ENCODE measurements at regions not wholly inside any gene's neighbourhood (a gene's known extent, or its start where the extent isn't known, plus 50 kb on each side); places are given as distances from the start of the nearest gene placed in this dataset.

GRCh38 chr4:123031664-123032063 is 109.3 kb upstream of the NUDT6 start:
- no peak for DNase-seq

- DNase-seq: no peak
Measured at GRCh38 chr4:123034023-123034422, 111.6 kb upstream of the NUDT6 start.

- no peak for DNase-seq
Measured at GRCh38 chr4:123035239-123035638, 112.8 kb upstream of the NUDT6 start.

DNA sequence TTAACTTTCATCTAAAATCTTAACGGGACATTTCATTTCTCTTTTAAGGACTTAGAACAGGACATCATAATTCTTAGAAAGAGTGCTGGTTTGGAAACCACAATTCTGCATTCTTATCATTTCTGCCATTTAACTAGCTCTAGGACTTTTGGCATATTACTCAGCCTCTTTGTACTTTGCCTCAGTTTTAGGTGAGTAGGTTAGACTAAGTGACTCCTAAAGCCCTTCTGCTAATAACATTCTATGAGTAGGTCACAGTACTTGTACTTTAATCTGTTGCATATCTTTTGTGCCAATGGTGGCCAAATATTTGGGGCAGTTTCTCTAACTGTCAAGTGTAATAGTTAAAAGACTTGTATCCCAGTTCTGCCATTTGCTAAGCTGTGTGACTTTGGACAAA is 115.4 kb upstream of the NUDT6 start:
- DNase-seq: no peak

DNA sequence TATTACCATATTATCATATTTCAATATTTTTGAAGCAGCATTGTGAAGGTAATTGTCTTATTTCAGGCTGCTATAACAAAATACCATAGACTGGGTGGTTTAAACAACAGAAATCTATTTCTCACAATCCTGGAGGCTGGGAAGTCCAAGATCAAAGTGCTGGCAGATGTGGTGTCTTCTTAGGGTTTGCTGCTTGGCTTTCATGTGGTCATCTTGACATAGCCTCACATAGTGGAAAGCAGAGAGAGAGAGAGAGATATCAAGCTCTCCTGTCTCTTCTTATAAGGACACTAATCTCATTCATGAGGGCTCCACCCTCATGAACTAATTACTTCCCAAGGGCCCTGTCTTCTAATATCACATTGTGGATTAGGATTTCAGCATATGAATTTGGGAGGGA is 119.7 kb upstream of the NUDT6 start:
- DNase-seq: no peak

DNA sequence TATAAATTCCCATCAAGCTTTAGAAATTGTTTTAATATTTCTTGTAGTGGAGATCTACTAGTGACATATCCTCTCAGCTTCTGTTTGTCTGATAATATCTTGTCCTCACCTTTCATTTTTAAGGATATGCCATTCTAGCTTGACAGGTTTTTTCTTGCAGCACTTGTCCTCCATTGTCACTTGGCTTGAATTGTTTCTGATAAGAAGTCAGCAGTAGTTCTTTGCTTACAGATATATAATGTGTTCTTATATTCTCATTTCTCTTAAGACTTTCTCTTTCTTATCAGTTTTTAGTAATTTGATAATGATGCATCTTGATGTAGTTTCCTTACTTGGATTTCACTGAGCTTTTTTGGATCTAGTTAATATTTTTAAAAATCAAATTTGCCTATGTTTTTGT is 120.6 kb upstream of the NUDT6 start:
- no peak for DNase-seq

DNA sequence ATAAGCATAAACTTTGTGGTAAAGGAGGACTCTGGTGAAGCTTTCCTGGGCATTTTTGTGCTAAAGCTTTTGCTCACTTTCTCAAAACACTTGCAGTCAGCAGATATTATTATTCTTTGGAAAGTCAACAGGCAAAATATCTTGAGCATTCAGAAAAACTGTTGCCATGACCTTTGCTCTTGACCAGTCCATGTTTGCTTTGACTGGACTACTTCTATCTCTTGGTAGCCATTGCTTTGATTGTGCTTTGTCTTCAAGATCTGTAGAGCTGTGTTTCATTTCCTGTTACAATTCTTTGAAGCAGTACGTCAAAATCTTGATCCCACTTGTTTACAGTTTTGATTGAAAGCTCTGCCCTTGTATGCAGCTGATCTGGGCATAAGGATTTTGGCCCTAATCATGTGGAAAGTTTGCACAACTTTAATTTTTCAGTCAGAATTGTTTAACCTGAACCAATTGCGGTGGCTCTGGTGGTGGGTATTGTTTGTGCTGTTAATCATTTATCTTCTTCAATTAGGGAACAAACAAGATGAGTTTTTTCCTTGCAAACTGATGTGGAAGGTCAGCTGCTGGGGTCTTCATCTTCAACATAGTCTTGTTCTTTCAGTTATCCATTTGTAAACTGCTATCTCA is 121.5 kb upstream of the NUDT6 start:
- DNase-seq: no peak

GRCh38 chr4:123046096-123046495 is 123.7 kb upstream of the NUDT6 start:
- no peak for DNase-seq

GRCh38 chr4:123050018-123050417 is 127.6 kb upstream of the NUDT6 start:
- DNase-seq: no peak

GRCh38 chr4:123052007-123052406 is 129.6 kb upstream of the NUDT6 start:
- DNase-seq: no peak

DNA sequence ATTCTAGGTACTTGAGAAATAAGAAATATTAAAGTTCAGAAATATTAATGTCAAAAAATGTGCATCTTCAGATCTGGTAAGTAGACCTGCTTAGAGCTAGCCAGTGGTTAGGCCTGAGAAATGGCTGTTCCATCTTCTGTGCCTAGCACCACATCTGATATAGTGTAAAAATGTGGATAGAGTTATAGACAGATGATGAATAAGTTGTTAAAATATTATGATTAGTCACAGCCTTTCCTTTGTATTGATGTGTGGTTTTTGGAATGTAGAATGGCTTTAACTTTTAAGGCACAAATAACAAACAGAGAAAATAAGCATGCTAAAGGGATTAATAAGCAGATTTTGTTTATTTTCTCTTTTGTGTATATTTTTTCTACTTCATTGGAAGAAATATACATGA is 133.5 kb upstream of the NUDT6 start:
- DNase-seq: no peak

GRCh38 chr4:123060039-123060770 is 137.8 kb upstream of the NUDT6 start:
- DNase-seq: no peak

DNA sequence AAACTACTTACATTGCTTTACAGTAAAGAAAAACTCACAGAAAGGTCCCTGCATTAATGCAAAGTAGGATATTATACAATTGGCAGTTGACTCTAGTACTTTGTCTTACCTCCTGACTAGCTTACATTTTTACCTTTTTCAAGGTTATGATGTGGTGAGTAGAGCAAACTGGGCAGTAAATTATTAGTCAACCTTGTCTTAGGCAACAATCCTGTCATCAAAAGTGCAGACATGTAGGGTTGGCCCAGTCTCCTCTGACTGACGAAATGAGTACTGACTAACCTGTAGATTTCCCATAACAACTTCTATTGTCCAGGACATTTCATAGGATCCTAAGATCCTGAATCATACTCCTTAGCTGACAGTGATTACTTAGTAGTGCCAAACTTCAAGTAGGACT is 142.0 kb upstream of the NUDT6 start:
- DNase-seq: no peak

DNA sequence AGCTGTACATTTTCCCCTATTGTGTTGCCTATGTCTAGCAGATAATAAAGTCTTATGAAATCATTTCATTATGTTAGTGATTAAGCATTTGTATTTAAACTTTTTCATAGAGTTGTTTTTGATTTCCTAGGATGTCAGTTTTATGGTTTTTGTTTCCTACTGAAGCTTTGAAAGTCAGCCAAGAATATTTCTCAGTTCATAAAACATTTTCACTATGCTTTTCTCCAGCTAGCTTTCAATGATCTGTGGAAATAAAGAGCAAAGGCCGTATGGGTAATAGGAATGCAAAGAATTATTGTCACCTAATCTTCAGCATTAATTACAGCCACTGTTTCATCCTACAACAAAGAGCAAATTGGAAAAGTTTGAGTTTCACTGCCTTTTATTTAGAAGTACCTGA is 145.7 kb upstream of the NUDT6 start:
- DNase-seq: no peak

GRCh38 chr4:123072060-123072459 is 149.7 kb upstream of the NUDT6 start:
- DNase-seq: no peak

DNA sequence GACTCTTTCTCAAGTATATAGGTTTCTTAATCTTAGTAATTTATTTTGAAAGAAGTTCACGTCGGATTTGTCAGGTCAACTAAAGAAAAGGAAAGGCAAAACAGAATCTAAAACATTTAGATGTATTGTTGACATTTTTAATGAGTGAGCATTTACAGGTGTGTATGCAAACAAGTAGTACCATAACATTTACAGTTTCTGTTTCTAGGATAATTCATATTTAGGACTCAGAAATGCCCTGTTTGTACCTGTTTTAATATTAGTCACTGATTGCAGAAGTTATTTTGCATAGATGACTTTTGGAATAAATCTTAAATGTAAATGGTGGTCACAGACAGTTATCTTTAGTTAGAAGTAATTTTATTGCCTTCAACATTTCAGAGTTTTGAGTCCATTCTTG is 151.3 kb upstream of the NUDT6 start:
- DNase-seq: no peak

DNA sequence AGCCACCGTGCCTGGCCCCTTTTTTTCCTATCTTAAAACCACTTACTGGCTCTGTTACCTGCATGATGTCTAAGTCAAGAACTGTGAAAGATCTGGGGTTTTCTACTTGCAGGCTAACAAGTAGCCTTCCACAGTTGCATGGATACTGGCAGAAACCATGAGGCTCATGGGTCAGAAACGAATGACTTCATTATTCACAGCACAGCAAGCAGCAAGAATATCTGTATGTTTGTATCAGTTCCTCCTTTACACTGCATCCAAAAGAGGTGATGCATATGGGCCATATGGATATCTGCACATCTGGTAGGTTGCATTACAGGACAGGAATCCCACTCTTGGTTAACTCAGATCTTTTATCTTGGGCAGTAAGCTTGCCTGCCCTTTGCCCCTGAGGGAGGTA is 154.9 kb upstream of the NUDT6 start:
- DNase-seq: no peak

DNA sequence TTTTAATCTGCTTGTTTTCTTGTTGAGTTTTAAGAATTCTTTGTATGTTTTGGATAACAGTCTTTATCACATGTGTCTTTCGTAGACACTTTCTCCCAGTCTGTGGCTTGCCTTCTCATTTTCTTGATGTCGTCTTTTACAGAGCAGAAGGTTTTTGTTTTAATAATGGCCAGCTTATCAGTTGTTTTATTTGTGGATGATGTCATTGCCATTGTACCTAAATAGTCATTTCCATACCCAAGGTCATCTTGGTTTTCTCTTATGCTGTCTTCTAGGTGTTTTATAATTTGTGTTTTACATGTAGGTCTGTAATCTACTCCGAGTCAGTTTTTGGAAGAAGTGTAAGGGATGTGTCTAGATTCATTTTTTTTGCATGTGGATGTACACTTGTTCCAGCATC is 159.6 kb upstream of the NUDT6 start:
- DNase-seq: no peak

GRCh38 chr4:123083646-123084045 is 161.2 kb upstream of the NUDT6 start:
- DNase-seq: no peak

- DNase-seq: no peak
Measured at GRCh38 chr4:123088501-123088900, 166.1 kb upstream of the NUDT6 start.

- no peak for DNase-seq
Measured at GRCh38 chr4:123090886-123091285, 168.5 kb upstream of the NUDT6 start.

DNA sequence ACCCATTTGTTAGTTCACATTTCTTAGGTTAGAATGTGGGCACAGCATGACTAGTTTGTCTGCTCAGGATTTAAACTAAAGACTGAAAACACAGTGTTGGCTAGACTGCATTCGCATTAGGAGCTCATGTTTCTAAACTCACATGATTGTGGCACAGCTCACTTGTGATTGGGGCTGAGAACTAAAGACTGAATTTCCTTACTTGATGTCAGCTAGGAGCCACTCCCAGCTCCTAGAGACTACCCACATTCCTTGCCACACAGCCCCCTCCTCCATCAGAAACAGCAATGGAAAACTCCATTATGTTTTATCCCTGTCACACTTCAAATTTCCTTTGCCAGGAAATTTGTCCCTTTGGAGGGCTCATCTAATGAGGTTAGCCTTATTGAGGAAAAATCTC is 170.2 kb upstream of the NUDT6 start:
- DNase-seq: no peak

GRCh38 chr4:123093236-123093635 is 170.8 kb upstream of the NUDT6 start:
- peak in 1 of 2 experiments; percentile 59 for DNase-seq

DNA sequence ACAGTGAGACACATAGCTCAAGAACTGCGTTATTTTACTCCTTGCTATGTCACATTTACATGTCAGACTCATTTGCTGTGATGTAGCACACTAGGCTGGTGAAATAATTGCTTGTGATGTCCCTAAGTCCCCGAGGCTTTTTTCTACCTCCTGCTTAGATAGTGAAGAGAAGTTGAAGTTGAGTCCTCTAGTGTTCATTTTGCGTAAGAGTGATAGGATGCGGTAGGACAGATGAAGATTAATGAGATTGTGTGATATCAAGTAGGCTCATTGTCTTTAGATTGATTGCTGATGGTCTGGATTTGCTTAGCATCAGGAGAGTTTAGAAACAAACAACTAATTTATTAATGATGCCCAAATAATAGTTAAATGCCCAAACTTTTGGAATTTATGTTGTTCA is 173.6 kb upstream of the NUDT6 start:
- DNase-seq: no peak

- peak; percentile 22 to 45 for DNase-seq
Measured at GRCh38 chr4:123102897-123103471, 180.6 kb upstream of the NUDT6 start.

All from NCI-H446 (cell line).